ENCODE measurements at regions not wholly inside any gene's neighbourhood (a gene's known extent, or its start where the extent isn't known, plus 50 kb on each side); places are given as distances from the start of the nearest gene placed in this dataset.

DNA sequence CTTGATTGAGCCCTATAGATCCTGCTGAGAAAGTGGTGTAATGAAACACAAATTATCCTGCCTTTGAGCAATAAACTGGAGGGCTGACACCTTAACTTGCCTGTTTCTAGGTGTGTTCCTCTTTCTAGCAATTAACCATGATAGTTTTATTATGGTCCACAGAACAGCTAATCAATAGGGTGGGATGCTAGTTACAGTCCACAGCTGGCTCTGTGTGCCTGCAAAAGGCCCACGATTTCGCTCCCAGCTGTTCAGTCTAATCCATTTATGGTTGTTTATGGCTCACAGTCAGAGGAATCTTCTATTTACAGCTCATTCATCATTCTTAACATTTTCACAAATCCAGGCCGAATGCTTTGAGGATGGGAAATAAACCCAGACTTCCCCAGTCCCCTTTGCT, 674.9 kb downstream of the SMARCA1 start:
- TF ChIP-seq, protein P1, sequence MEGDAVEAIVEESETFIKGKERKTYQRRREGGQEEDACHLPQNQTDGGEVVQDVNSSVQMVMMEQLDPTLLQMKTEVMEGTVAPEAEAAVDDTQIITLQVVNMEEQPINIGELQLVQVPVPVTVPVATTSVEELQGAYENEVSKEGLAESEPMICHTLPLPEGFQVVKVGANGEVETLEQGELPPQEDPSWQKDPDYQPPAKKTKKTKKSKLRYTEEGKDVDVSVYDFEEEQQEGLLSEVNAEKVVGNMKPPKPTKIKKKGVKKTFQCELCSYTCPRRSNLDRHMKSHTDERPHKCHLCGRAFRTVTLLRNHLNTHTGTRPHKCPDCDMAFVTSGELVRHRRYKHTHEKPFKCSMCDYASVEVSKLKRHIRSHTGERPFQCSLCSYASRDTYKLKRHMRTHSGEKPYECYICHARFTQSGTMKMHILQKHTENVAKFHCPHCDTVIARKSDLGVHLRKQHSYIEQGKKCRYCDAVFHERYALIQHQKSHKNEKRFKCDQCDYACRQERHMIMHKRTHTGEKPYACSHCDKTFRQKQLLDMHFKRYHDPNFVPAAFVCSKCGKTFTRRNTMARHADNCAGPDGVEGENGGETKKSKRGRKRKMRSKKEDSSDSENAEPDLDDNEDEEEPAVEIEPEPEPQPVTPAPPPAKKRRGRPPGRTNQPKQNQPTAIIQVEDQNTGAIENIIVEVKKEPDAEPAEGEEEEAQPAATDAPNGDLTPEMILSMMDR (IDR thresholded peaks at IDR 0.05; ENCODE audit: control insufficient read depth, extremely low read depth, insufficient read depth): no peak
- DNase-seq (ENCODE audit: low read depth): no peak
- H3K4me3 ChIP-seq (ENCODE audit: low read depth, low read length): no peak overlapping the region

DNA sequence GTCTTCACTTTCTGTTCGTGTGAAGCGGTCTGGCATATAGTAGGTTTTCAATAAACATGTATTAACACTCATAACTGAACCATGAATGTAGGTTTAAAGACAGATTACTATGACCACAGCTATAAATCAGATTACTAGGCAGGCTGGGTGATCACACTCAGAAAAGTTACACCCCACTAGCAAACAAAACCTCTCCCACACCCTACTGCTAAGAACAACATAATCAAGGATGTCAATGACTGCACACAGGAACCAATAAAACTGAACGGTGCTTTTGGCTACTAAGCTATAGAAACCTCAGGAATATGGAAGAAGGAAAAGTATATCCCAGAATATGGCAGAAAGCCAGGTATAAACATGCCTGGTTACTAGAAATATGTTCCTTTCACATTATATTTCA, 676.9 kb downstream of the SMARCA1 start:
- TF ChIP-seq, protein P1 (IDR thresholded peaks at IDR 0.05; ENCODE audit: control insufficient read depth, extremely low read depth, insufficient read depth): no peak
- no peak for DNase-seq (ENCODE audit: low read depth)
- H3K4me3 ChIP-seq (ENCODE audit: low read depth, low read length): no peak overlapping the region

DNA sequence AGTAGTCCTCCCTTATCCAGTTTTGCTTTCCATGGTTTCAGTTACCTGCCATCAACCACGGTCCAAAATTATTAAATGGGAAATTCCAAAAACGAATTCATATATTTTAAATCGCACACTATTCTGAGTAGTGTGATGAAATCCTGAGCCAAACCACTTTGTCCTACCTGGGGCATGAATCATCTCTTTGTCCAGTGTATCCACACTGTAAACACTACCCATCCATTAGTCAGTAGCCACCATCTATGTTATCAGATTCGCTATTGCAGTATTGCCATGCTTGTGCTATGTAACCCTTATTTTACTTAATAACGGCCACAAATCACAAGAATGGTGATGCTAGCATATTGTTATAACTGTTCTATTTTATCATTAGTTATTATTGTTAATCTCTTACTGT, 704.6 kb downstream of the SMARCA1 start:
- TF ChIP-seq, protein P1 (IDR thresholded peaks at IDR 0.05; ENCODE audit: control insufficient read depth, extremely low read depth, insufficient read depth): no peak
- no peak overlapping the region for H3K4me3 ChIP-seq (ENCODE audit: low read depth, low read length)
- DNase-seq (ENCODE audit: low read depth): no peak

DNA sequence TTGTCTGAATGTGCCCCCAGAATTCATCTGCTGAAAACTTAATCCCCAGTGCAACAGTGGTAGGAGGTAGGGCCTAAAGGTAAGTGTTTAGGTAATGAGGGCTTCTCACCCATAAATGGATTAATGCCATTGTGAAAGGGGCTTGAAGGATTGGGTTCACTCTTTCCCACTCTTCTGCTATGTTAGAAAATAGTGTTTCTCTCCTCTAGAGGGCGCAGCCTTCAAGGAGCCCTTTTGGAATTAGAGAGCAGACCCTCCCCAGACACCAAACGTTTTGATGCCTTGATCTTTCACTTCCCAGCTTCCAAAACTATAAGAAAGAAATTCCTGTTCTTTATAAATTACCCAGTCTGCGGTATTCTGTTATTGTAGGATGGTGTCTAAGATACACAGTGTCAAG, 706.4 kb downstream of the SMARCA1 start:
- DNase-seq (ENCODE audit: low read depth): no peak
- no peak overlapping the region for H3K4me3 ChIP-seq (ENCODE audit: low read depth, low read length)
- TF ChIP-seq, protein P1 (IDR thresholded peaks at IDR 0.05; ENCODE audit: control insufficient read depth, extremely low read depth, insufficient read depth): peak; percentile 41

DNA sequence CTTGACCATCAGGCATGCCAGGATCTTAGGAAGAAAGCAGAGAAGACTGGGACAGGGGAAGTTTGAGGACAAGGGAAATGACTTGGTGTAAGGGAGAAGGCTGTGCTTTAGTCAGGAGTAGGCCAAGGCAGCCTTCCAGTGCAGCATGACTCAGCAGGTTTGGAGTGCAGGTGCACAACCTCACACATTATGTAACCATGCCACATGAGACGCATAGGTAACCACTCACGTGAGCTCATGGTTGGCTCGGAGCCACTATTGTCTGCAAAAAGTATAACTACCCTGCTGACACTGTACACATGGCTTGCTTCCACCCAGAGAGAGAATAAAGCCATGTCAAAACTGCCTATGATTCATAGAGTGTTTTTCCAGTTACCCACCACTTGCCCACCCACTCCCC, 715.9 kb downstream of the SMARCA1 start:
- DNase-seq (ENCODE audit: low read depth): no peak
- no peak overlapping the region for H3K4me3 ChIP-seq (ENCODE audit: low read depth, low read length)
- TF ChIP-seq, protein P1 (IDR thresholded peaks at IDR 0.05; ENCODE audit: control insufficient read depth, extremely low read depth, insufficient read depth): no peak

DNA sequence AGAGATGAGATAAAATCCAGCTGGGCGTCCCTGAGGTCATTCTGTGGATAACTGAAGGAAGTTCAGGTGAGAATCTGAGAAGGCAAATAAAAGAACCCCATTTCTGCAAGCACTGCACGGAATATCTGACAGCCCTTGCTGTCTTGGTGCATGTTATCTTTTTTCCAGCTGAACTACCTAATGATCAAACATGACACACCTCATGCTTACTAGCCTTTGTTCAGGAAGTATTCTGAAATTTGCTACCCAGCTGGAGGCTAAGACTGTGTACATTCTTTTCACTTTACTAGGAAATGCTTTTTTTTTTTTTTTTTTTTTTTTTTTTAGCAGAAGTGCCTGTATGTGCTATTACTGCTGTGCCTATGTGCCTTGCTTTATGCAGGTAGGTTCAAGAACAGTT, 718.1 kb downstream of the SMARCA1 start:
- no peak overlapping the region for H3K4me3 ChIP-seq (ENCODE audit: low read depth, low read length)
- no peak for DNase-seq (ENCODE audit: low read depth)
- TF ChIP-seq, protein P1 (IDR thresholded peaks at IDR 0.05; ENCODE audit: control insufficient read depth, extremely low read depth, insufficient read depth): no peak

DNA sequence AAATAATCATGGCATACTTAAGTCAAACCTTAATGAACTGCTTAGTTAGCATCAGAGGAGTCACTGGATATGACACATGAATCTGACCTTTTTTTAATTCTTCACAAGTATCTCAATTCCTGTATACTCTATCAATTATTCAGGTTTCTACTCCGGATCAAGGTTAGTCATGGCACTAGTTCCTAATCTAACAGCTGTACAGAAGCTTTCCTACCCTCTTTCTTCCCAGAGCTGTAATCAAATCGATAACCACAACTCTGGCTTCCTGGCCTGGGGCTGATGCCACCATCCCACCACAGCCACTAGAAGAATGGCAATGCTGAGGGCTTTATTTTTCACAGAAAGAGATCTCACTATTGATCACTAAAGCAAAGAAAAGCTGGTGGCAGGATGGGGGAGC, 718.5 kb downstream of the SMARCA1 start:
- TF ChIP-seq, protein P1 (IDR thresholded peaks at IDR 0.05; ENCODE audit: control insufficient read depth, extremely low read depth, insufficient read depth): no peak
- no peak for DNase-seq (ENCODE audit: low read depth)
- H3K4me3 ChIP-seq (ENCODE audit: low read depth, low read length): no peak overlapping the region

Measured in LNCaP clone FGC (cell line).